Neural cell (in vitro differentiated cells): ENCODE measurements at regions not wholly inside any gene's neighbourhood (a gene's known extent, or its start where the extent isn't known, plus 50 kb on each side); places are given as distances from the start of the nearest gene placed in this dataset.

Source experiments
- CTCF ChIP-seq: fragments of 450-650 bp; IDR thresholded peaks from 2 replicates; pipeline ENCODE4 v1.5.1; 2014; ENCODE audit warnings: antibody characterized with exemption, mild to moderate bottlenecking, moderate library complexity; ENCODE audit not compliant: poor library complexity, severe bottlenecking
- SMC3 ChIP-seq: fragments of 450-650 bp; conservative IDR thresholded peaks from 2 replicates; pipeline ENCODE4 v1.6.1; 2014; ENCODE audit warnings: antibody characterized with exemption, mild to moderate bottlenecking, moderate library complexity; ENCODE audit not compliant: poor library complexity

- TF ChIP-seq CTCF = no peak
- no peak for TF ChIP-seq SMC3
Observed at GRCh38 chr4:66655505-66655904, 889.8 kb downstream of the CENPC start.
